Karpas-422 (cell line): ENCODE measurements at regions not wholly inside any gene's neighbourhood (a gene's known extent, or its start where the extent isn't known, plus 50 kb on each side); places are given as distances from the start of the nearest gene placed in this dataset.
"Not testable (repeated sequence)": the region's sequence is repeated elsewhere in the genome, so short reads cannot be mapped to it uniquely, and the experiment has no call there.

Source experiments
- DNase-seq: peaks from one replicate; pipeline ENCODE4 v3.0.0-alpha.2; 2015
- H2AFZ ChIP-seq: fragments of 200-600 bp; sonication (generic); 2 replicates; pipeline ENCODE4 v1.6.1; 2014; ENCODE audit warnings: antibody characterized with exemption, low read length, mixed read lengths
- H3K27ac ChIP-seq: fragments of 200-600 bp; sonication (generic); 2 replicates; pipeline ENCODE4 v1.5.1; 2014; ENCODE audit warnings: mild to moderate bottlenecking, low read length, moderate library complexity
- H3K27me3 ChIP-seq: fragments of 200-600 bp; sonication (generic); 2 replicates; pipeline ENCODE4 v1.6.1; 2014; ENCODE audit warnings: low read length, mixed read lengths
- H3K36me3 ChIP-seq: fragments of 200-600 bp; sonication (generic); 2 replicates; pipeline ENCODE4 v1.6.1; 2014; ENCODE audit warnings: low read length, mixed read lengths; ENCODE audit not compliant: insufficient read depth
- H3K4me1 ChIP-seq: fragments of 200-600 bp; sonication (generic); 2 replicates; pipeline ENCODE4 v1.6.1; 2014; ENCODE audit warnings: mild to moderate bottlenecking, low read length, mixed read lengths
- H3K4me2 ChIP-seq: fragments of 200-600 bp; sonication (generic); 2 replicates; pipeline ENCODE4 v1.6.1; 2014; ENCODE audit warnings: low read length, low read depth, mild to moderate bottlenecking; ENCODE audit not compliant: poor library complexity, severe bottlenecking
- H3K4me3 ChIP-seq: fragments of 200-600 bp; sonication (generic); 2 replicates; pipeline ENCODE4 v1.5.1; 2014; ENCODE audit warnings: mild to moderate bottlenecking, antibody characterized with exemption, low read length, mixed read lengths
- H3K79me2 ChIP-seq: fragments of 200-600 bp; sonication (generic); 2 replicates; pipeline ENCODE4 v1.6.1; 2014; ENCODE audit warnings: mild to moderate bottlenecking, low read length, mixed read lengths
- H3K9ac ChIP-seq: fragments of 200-600 bp; sonication (generic); 2 replicates; pipeline ENCODE4 v1.6.0; 2014; ENCODE audit warnings: low read length
- H3K9me2 ChIP-seq: fragments of 200-600 bp; sonication (generic), shearing (Covaris generic); replicated peaks from 2 replicates; pipeline ENCODE4 v1.6.0; 2014; ENCODE audit warnings: mild to moderate bottlenecking, low read length, moderate library complexity; ENCODE audit not compliant: insufficient read depth
- H3K9me3 ChIP-seq: fragments of 300-700, 200-600 bp; sonication (generic); 2 replicates; pipeline ENCODE4 v1.6.1; 2014; ENCODE audit warnings: low read length, mixed read lengths
- H4K20me1 ChIP-seq: fragments of 200-600 bp; sonication (generic); 2 replicates; pipeline ENCODE4 v1.6.1; 2014; ENCODE audit warnings: mild to moderate bottlenecking, antibody characterized with exemption, low read length, low read depth; ENCODE audit not compliant: insufficient read depth

DNA sequence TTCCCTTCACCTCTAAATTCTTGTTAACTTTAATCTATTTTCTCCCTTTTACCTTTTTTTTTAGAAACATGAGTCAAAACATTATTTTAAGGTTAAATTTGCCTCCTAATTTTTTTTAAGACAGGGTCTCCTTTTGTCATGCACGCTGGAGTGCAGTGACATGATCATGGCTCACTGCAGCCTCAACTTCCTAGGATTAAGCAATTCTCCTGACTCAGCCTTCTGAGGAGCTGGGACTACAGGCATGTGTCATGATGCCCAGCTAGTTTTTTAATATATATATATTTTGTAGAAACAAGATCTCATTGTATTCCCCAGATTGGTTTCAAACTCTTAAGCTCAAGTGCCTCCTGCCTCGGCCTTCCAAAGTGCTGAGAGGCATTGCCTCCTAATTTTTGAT is 424.7 kb upstream of the FAM174A start:
- Histone ChIP-seq H2AFZ (no peak overlapping the region), H3K4me3 (no peak overlapping the region), H3K9me3 (peaks cover 6% of the 10 kb centered on the region; the same call in 1 of the 2 replicates), H3K27me3 (no peaks in the 10 kb centered on the region), H3K9me2 (no peaks in the 10 kb centered on the region), H3K27ac (no peak overlapping the region), H3K4me1 (no peaks in the 10 kb centered on the region), H4K20me1 (no peaks in the 10 kb centered on the region), H3K79me2 (no peaks in the 10 kb centered on the region), H3K9ac (no peak overlapping the region), H3K4me2 (no peak overlapping the region), H3K36me3 (no peaks in the 10 kb centered on the region)
- DNase-seq: no peak

DNA sequence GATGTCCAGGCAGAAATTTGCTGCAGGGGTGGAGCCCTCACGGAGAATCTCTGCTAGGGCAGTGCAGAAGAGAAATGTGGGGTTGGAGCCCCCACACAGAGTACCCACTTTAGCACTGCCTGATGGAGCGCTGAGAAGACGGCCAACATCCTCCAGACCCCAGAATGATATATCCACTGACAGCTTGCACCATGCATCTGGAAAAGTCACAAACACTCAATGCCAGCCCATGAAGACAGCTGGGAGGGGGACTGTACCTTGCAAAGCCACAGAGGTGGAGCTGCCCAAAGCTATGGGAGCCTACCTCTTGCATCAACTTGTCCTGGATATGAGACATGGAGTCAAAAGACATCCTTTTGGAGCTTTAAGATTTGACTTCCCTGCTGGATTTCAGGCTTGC is 426.3 kb upstream of the FAM174A start:
- no peak overlapping the region for H2AFZ ChIP-seq
- no peak overlapping the region for H3K9ac ChIP-seq
- no peak overlapping the region for H3K27ac ChIP-seq
- no peak for DNase-seq
- no peaks in the 10 kb centered on the region for H3K79me2 ChIP-seq
- H3K4me2 ChIP-seq: no peak overlapping the region
- no peaks in the 10 kb centered on the region for H4K20me1 ChIP-seq
- no peaks in the 10 kb centered on the region for H3K9me2 ChIP-seq
- no peaks in the 10 kb centered on the region for H3K4me1 ChIP-seq
- no peaks in the 10 kb centered on the region for H3K27me3 ChIP-seq
- H3K36me3 ChIP-seq: no peaks in the 10 kb centered on the region
- H3K9me3 ChIP-seq: peaks cover 6% of the 10 kb centered on the region; the same call in 1 of the 2 replicates
- H3K4me3 ChIP-seq: no peak overlapping the region

DNA sequence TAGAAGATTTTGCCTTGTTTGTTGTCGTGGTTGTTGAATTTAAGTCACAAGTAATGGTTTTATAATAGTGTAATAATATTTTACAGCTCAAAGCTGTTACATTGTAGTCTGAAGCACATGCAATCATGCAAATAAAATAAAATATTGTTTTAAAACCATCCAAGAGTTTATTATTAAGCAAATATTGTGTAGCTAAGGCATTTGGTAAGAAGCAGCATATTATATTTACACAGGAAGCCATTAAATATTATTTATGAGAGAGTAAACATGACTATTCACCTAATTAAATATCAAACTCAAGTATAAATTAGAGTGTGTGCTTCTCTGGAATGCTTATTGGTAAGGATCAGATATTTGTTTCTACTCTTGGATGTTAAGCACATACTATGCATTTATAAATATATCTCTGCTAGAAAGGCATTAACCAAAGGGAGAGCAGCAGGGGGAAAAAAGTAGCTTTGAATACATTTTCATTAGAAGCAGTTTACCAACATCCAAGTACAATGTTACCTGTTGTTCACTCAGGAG is 431.5 kb upstream of the FAM174A start:
- not testable (repeated sequence) for H3K79me2 ChIP-seq, H3K4me3 ChIP-seq, H3K9ac ChIP-seq, H4K20me1 ChIP-seq, DNase-seq, H3K36me3 ChIP-seq, H3K9me2 ChIP-seq, H3K27me3 ChIP-seq, H3K9me3 ChIP-seq, H2AFZ ChIP-seq, H3K27ac ChIP-seq, H3K4me1 ChIP-seq, H3K4me2 ChIP-seq

DNA sequence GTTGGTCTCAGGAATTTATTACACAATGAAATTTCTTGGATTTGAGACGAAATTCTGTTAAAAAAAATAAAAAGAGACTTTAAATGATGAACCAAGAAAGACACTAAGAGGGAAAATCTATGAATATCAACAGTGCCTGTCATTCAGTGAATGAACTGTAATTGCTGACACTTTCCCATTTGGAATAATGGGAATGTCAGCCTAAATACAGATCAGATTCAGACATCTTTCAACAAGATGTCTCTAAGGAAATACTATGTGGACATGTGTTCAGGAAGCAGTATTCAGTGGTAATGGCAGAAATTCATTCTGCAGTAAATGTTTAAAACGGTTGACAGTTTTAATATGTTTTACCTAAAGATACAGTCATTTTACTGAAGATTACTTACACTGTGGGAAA is 433.7 kb upstream of the FAM174A start:
- not testable (repeated sequence) for H3K79me2 ChIP-seq, H3K4me1 ChIP-seq, H3K27me3 ChIP-seq, H4K20me1 ChIP-seq, H3K27ac ChIP-seq, H3K4me3 ChIP-seq, H3K4me2 ChIP-seq, H3K36me3 ChIP-seq, H2AFZ ChIP-seq, DNase-seq, H3K9me3 ChIP-seq, H3K9ac ChIP-seq, H3K9me2 ChIP-seq

DNA sequence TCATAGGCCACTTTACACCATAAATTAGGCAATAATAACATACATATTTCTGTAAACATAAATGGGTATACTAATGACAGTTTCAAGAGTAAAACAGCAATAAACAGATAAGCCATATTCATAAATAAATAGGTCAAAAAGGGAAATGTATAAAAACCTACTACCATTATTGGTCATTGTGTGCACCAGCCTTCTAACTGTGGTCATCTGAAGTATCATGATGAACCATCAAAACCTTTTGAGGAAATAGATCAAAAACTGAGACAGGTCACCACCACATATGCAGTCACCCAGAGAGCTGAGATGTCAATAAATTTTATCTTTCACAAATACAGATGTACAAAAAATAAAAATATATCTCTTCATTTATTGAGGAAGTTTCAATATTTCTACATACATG is 438.8 kb upstream of the FAM174A start:
- not testable (repeated sequence) for H4K20me1 ChIP-seq, H3K4me1 ChIP-seq, H3K9me2 ChIP-seq, DNase-seq, H3K79me2 ChIP-seq, H2AFZ ChIP-seq, H3K27me3 ChIP-seq, H3K27ac ChIP-seq, H3K9ac ChIP-seq, H3K4me3 ChIP-seq, H3K4me2 ChIP-seq, H3K36me3 ChIP-seq, H3K9me3 ChIP-seq

DNA sequence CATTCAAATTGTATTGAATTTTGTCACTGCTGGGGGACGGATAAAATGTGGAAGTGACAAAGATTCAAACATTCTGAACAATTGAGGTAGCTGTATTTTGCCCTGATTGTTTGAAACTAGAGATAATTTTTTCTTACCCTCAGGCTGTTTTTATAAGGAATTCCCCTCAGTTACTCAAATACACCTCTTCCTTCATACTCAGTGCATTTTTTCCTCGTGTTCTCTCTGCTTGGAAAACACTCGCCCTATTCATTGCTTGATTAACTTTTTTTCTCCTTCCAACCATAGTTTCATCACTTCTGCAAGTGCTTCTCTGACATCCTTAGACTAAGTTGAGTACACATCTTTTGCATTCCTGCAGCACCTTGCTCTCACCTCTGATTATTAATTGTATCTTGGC is 454.5 kb upstream of the FAM174A start:
- H3K9me2 ChIP-seq, H3K4me2 ChIP-seq, H3K9ac ChIP-seq, H3K4me1 ChIP-seq, H3K79me2 ChIP-seq, H3K9me3 ChIP-seq, H4K20me1 ChIP-seq, DNase-seq, H3K36me3 ChIP-seq, H2AFZ ChIP-seq, H3K27ac ChIP-seq, H3K27me3 ChIP-seq, H3K4me3 ChIP-seq: not testable (repeated sequence)

DNA sequence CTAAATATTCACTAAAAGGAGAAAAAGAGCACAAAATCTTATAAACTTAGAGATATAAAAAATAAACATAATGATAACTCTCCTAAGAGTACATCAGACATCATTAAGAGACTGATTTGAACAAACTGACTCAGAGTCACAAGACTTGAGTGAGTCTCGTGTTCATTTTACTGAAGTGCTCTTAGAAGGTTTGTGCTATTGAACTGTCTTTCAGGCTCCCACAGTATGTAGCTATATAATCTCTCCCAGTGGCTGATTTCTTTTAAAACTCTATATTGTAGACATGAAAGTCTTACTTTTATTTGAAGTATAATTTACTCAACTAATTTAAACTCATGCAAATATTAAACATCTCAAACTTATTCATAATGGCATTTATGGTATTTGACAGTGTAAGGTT is 456.0 kb upstream of the FAM174A start:
- not testable (repeated sequence) for H3K4me3 ChIP-seq, H3K79me2 ChIP-seq, H2AFZ ChIP-seq, H4K20me1 ChIP-seq, H3K27ac ChIP-seq, H3K9me3 ChIP-seq, H3K27me3 ChIP-seq, H3K4me2 ChIP-seq, H3K9ac ChIP-seq, H3K9me2 ChIP-seq, H3K36me3 ChIP-seq, H3K4me1 ChIP-seq, DNase-seq

DNA sequence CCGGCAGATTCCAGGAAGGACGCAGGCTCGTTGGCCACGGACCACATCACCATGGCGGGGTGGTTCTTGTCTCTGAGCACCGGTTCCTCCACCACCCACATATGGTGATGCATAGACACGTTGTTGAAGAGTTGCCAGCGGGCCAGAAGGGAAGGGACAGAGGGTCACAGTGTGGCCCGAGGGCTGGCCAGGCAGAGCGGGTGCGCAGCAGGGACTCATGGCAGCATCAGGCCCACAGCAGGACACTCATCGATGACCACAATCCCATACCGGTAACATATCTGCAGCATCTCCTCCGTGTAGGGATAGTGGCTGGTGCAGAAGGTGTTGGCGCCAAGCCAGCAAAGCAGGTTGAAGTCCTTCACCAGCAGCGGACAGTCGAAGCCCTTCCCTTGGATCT is 469.2 kb upstream of the FAM174A start:
- H3K79me2 ChIP-seq, H3K27me3 ChIP-seq, H3K4me1 ChIP-seq, H3K4me3 ChIP-seq, H3K36me3 ChIP-seq, H3K27ac ChIP-seq, H3K4me2 ChIP-seq, H4K20me1 ChIP-seq, H3K9me2 ChIP-seq, H3K9ac ChIP-seq, DNase-seq, H2AFZ ChIP-seq, H3K9me3 ChIP-seq: not testable (repeated sequence)

DNA sequence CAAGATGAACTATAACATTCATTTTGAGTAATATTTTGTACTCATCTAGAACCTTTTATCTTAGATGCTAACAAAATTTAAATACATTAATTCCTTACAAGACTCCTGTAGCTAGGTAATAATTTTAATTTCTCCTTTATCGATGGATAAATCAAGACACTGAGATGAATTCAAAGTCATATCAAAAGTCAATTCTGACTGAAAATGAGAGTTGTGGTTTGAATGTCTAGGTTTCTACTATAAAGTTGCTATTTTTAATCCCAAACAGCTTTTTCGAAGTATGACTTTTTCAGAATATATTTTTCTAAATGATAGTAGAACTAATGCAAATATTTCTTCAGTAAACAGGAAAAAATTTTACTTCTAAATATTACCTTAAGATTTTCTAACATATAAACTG is 491.7 kb upstream of the FAM174A start:
- Histone ChIP-seq H3K9me3 (no peaks in the 10 kb centered on the region), H3K4me1 (no peaks in the 10 kb centered on the region), H3K79me2 (no peaks in the 10 kb centered on the region), H3K9ac (no peak overlapping the region), H3K9me2 (no peaks in the 10 kb centered on the region), H2AFZ (no peak overlapping the region), H3K4me3 (no peak overlapping the region), H4K20me1 (no peaks in the 10 kb centered on the region), H3K27ac (no peak overlapping the region), H3K36me3 (no peaks in the 10 kb centered on the region), H3K27me3 (no peaks in the 10 kb centered on the region), H3K4me2 (no peak overlapping the region)
- DNase-seq: no peak
